IPS DF 6.9 (cell line): ENCODE measurements at regions not wholly inside any gene's neighbourhood (a gene's known extent, or its start where the extent isn't known, plus 50 kb on each side); places are given as distances from the start of the nearest gene placed in this dataset.

Source experiments
- DNase-seq: peaks from one replicate; pipeline ENCODE4 v3.0.0-alpha.2; 2013; ENCODE audit warnings: low read depth, low spot score
- H3K27ac ChIP-seq: one replicate; pipeline ENCODE4 v1.5.1; 2013; ENCODE audit warnings: low read length, control low read depth
- H3K27me3 ChIP-seq: 2 replicates; pipeline ENCODE4 v1.6.1; 2013; ENCODE audit warnings: mild to moderate bottlenecking, low read length; ENCODE audit not compliant: control insufficient read depth, insufficient read depth
- H3K36me3 ChIP-seq: 2 replicates; pipeline ENCODE4 v1.6.1; 2013; ENCODE audit warnings: low read length; ENCODE audit not compliant: control insufficient read depth, insufficient read depth
- H3K4me1 ChIP-seq: 2 replicates; pipeline ENCODE4 v1.6.1; 2013; ENCODE audit warnings: low read length; ENCODE audit not compliant: control insufficient read depth, insufficient read depth
- H3K4me3 ChIP-seq: 2 replicates; pipeline ENCODE4 v1.5.1; 2013; ENCODE audit warnings: mild to moderate bottlenecking, low read length
- H3K9me3 ChIP-seq: 2 replicates; pipeline ENCODE4 v1.6.1; 2013; ENCODE audit warnings: low read length, inconsistent platforms; ENCODE audit not compliant: control insufficient read depth, insufficient read depth
- WGBS: extraction: QIAGEN DNeasy Blood & Tissue Kit; methylation state at CpG from one replicate; pipeline ENCODE4 v1.1.7; 2013; ENCODE audit warnings: mixed read lengths, missing lambda C conversion rate; ENCODE audit not compliant: insufficient read length, insufficient coverage; 5-methylcytosine and 5-hydroxymethylcytosine counted together

DNA sequence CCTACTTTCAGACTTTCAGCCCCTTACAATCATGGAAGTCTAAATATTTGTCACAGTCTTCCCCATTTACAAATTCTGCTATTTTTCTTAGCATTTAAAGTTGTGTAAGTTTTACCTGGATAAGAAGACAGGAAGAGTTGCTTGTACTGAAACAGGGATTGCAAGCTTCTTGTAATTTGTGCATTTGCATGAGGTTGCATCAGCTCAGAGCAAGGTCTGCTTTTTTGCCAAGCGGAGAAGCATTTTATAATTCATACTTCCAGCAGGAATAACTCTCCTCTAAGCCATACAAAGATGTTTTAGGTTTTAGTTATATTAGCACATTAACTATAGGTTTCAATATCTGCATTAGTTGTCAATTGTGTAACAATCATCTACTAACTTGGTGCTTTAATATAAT, 922.0 kb upstream of the PABPC4L start:
- Histone ChIP-seq H3K27me3 (no peaks in the 10 kb centered on the region), H3K4me1 (no peaks in the 10 kb centered on the region), H3K27ac (no peak overlapping the region), H3K9me3 (no peaks in the 10 kb centered on the region), H3K36me3 (no peaks in the 10 kb centered on the region), H3K4me3 (no peak overlapping the region)
- DNase-seq, result no peak
- WGBS, result no CpG with 5 or more reads among the region's 1 CpG

DNA sequence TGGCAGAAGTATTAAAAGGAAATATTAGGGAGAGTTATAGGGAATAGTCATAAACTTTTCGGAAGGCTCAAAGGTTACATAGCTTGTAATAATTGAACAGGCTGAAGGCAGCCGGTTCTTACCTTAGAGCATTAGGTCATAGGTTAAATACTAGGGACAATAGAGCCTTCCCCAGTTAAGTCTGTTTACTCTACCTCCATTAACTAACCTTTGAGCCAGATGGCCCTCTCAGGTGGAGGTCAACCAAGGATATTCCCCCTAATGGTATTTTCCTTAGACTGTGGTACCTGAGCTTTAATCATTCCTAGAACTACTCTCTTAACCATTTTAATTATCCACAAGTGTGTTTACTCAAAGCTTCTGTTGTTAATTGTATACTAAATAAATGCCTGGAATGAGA, 920.9 kb upstream of the PABPC4L start:
- Histone ChIP-seq H3K36me3 (no peaks in the 10 kb centered on the region), H3K4me1 (no peaks in the 10 kb centered on the region), H3K9me3 (no peaks in the 10 kb centered on the region), H3K27ac (no peak overlapping the region), H3K27me3 (no peaks in the 10 kb centered on the region), H3K4me3 (no peak overlapping the region)
- no peak for DNase-seq
- WGBS, result no CpG with 5 or more reads among the region's 2 CpGs

GRCh38 chr4:135120195-135120594, 918.6 kb upstream of the PABPC4L start:
- WGBS, result no CpG with 5 or more reads among the region's 4 CpGs
- DNase-seq, result no peak
- Histone ChIP-seq H3K36me3 (no peaks in the 10 kb centered on the region), H3K27ac (no peak overlapping the region), H3K9me3 (no peaks in the 10 kb centered on the region), H3K4me3 (no peak overlapping the region), H3K4me1 (no peaks in the 10 kb centered on the region), H3K27me3 (no peaks in the 10 kb centered on the region)

- H3K36me3 ChIP-seq, result no peaks in the 10 kb centered on the region
- H3K4me1 ChIP-seq, result no peaks in the 10 kb centered on the region
- H3K27me3 ChIP-seq, result no peaks in the 10 kb centered on the region
- no CpG with 5 or more reads among the region's 2 CpGs for WGBS
- H3K27ac ChIP-seq, result no peak overlapping the region
- no peak for DNase-seq
- no peak overlapping the region for H3K4me3 ChIP-seq
- H3K9me3 ChIP-seq, result no peaks in the 10 kb centered on the region
Measured at GRCh38 chr4:135114079-135114478, 912.5 kb upstream of the PABPC4L start.

DNA sequence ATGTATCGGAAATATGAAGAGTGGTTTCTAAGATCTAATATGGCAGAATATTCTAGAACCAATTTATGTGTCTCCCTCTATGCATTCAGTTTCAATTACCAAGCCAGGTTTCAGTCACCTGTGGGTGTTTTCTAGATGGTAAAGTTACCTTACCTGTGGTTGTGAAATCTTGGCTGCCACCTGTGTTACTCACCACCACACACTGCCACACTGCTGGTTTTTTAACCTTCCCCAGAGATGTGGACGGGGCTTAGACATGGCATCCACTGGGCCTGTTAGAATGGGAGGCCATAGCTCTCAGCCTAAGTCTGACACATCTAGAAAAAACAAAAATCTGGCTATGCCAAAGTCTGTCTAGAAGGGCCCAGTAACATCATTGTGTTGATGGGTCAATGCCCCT, 896.5 kb upstream of the PABPC4L start:
- WGBS, result no CpG with 5 or more reads among the region's 2 CpGs
- H3K36me3 ChIP-seq, result no peaks in the 10 kb centered on the region
- no peak overlapping the region for H3K27ac ChIP-seq
- no peaks in the 10 kb centered on the region for H3K9me3 ChIP-seq
- no peaks in the 10 kb centered on the region for H3K27me3 ChIP-seq
- no peak for DNase-seq
- H3K4me3 ChIP-seq, result no peak overlapping the region
- no peaks in the 10 kb centered on the region for H3K4me1 ChIP-seq

DNA sequence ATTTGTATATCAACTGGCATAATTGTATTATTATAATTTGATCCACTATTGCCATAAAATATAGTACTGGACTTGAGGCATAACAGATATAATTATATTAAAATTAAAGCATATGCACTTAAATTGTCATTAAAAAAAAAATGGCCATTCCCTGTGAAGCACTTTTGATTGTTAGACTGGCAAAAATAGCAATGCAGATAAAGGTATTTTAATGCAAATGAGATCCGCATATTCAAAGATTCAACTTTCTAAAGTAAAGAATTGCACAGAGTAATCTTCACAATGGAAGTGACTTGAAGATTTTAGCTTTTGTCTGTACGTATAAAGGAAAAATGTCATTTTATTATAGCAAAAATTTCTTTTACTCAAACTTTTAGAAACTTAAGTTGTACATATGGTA, 871.8 kb upstream of the PABPC4L start:
- Histone ChIP-seq H3K4me1 (no peaks in the 10 kb centered on the region), H3K36me3 (no peaks in the 10 kb centered on the region), H3K27ac (no peak overlapping the region), H3K9me3 (no peaks in the 10 kb centered on the region), H3K4me3 (no peak overlapping the region), H3K27me3 (no peaks in the 10 kb centered on the region)
- DNase-seq, result no peak
- no CpG with 5 or more reads among the region's 2 CpGs for WGBS

GRCh38 chr4:135072553-135072952, 871.0 kb upstream of the PABPC4L start:
- DNase-seq, result no peak
- H3K4me3 ChIP-seq, result no peak overlapping the region
- no peak overlapping the region for H3K27ac ChIP-seq
- H3K9me3 ChIP-seq, result no peaks in the 10 kb centered on the region
- no peaks in the 10 kb centered on the region for H3K36me3 ChIP-seq
- no peaks in the 10 kb centered on the region for H3K4me1 ChIP-seq
- no peaks in the 10 kb centered on the region for H3K27me3 ChIP-seq
- no CpG with 5 or more reads among the region's 3 CpGs for WGBS

DNA sequence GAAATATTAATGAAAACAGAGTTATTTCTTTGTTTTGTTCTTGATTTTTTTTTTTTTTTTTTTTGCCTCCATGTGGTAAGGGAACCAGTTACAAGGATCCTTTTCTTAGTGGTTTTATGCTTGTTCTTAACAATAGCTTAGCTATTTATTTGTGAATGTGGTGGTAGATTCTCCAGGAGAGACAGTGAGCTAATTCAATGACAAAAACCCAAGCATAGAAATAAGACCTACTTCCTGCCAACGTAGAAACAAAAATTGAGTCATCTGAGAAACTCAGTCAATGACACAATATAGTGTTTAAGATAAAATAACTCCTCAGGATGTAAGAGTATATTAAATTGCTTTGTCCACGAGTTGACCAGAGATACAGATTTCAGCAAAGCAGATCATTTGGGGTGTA, 863.8 kb upstream of the PABPC4L start:
- Histone ChIP-seq H3K27ac (no peak overlapping the region), H3K4me3 (no peak overlapping the region), H3K4me1 (no peaks in the 10 kb centered on the region), H3K27me3 (no peaks in the 10 kb centered on the region), H3K9me3 (no peaks in the 10 kb centered on the region), H3K36me3 (no peaks in the 10 kb centered on the region)
- no peak for DNase-seq
- no CpG with 5 or more reads among the region's 2 CpGs for WGBS

- no CpG with 5 or more reads among the region's 7 CpGs for WGBS
- Histone ChIP-seq H3K27ac (no peak overlapping the region), H3K27me3 (no peaks in the 10 kb centered on the region), H3K36me3 (no peaks in the 10 kb centered on the region), H3K9me3 (no peaks in the 10 kb centered on the region), H3K4me3 (no peak overlapping the region), H3K4me1 (no peaks in the 10 kb centered on the region)
- DNase-seq, result no peak
Measured at GRCh38 chr4:135050086-135050717, 848.6 kb upstream of the PABPC4L start.

- no peak for DNase-seq
- WGBS, result no CpG with 5 or more reads among the region's 1 CpG
Measured at GRCh38 chr4:135032670-135033069, 831.1 kb upstream of the PABPC4L start.

DNA sequence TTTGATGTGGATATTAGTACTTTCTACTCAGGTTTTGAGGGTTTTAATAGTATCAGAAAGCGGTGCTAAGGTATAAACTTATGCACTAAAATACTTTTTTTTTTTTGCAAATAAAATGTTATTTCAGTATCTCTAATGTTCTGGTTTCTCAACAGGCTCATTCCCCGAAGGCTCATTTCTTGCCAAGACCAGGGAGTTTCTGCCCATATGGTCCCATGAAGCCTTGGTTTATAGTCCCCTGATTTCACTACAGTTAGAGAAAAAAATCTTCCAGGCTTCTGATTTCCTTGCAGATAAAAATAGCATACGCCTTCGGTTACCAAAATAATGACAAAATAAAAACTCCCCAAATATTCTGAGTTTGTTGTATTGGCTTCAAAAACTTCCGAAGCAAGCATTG, 814.2 kb upstream of the PABPC4L start:
- Histone ChIP-seq H3K9me3 (no peaks in the 10 kb centered on the region), H3K36me3 (no peaks in the 10 kb centered on the region), H3K27me3 (no peaks in the 10 kb centered on the region), H3K27ac (no peak overlapping the region), H3K4me1 (no peaks in the 10 kb centered on the region), H3K4me3 (no peak overlapping the region)
- no CpG with 5 or more reads among the region's 5 CpGs for WGBS
- no peak for DNase-seq

More at GRCh38 chr4:135032670-135033069, 831.1 kb upstream of the PABPC4L start:
- no peaks in the 10 kb centered on the region for H3K9me3 ChIP-seq
- no peaks in the 10 kb centered on the region for H3K27me3 ChIP-seq
- H3K27ac ChIP-seq, result no peak overlapping the region
- H3K36me3 ChIP-seq, result no peaks in the 10 kb centered on the region
- no peaks in the 10 kb centered on the region for H3K4me1 ChIP-seq
- H3K4me3 ChIP-seq, result no peak overlapping the region
